Smooth muscle cell (in vitro differentiated cells): ENCODE measurements at regions not wholly inside any gene's neighbourhood (a gene's known extent, or its start where the extent isn't known, plus 50 kb on each side); places are given as distances from the start of the nearest gene placed in this dataset.

Experiments used
- DNase-seq: peaks from one replicate; lab custom pipeline; 2025; ENCODE audit not compliant: unreplicated experiment; lab: John Stamatoyannopoulos, UW
- H2AFZ ChIP-seq: fragments of 200-600 bp; sonication (generic); 2 replicates; pipeline ENCODE4 v1.6.0; 2016; ENCODE audit warnings: antibody characterized with exemption, low read depth, mild to moderate bottlenecking
- H3F3A ChIP-seq: fragments of 200-600 bp; sonication (generic); 2 replicates; pipeline ENCODE4 v1.6.0; 2017; ENCODE audit warnings: antibody characterized with exemption, low read depth
- H3K27ac ChIP-seq: fragments of 200-600 bp; sonication (generic); 2 replicates; pipeline ENCODE4 v1.5.1; 2016; ENCODE audit warnings: low read depth, mild to moderate bottlenecking
- H3K27me3 ChIP-seq: fragments of 200-600 bp; sonication (generic); 2 replicates; pipeline ENCODE4 v1.6.1; 2016; ENCODE audit warnings: low read depth, mild to moderate bottlenecking
- H3K36me3 ChIP-seq: fragments of 200-600 bp; sonication (generic); 2 replicates; pipeline ENCODE4 v1.5.1; 2016; ENCODE audit warnings: low read depth
- H3K4me1 ChIP-seq: fragments of 200-600 bp; sonication (generic); 2 replicates; pipeline ENCODE4 v1.5.1; 2016; ENCODE audit warnings: low read depth
- H3K4me2 ChIP-seq: fragments of 200-600 bp; sonication (generic); 2 replicates; pipeline ENCODE4 v1.6.0; 2016; ENCODE audit warnings: mild to moderate bottlenecking
- H3K4me3 ChIP-seq: fragments of 200-600 bp; sonication (generic); 2 replicates; pipeline ENCODE4 v1.5.1; 2016; ENCODE audit warnings: mild to moderate bottlenecking
- H3K79me2 ChIP-seq: fragments of 200-600 bp; sonication (generic); 2 replicates; pipeline ENCODE4 v1.6.0; 2016; ENCODE audit warnings: low read depth, mild to moderate bottlenecking
- H3K9ac ChIP-seq: fragments of 200-600 bp; sonication (generic); 2 replicates; pipeline ENCODE4 v1.6.0; 2016; ENCODE audit warnings: low read depth
- H3K9me3 ChIP-seq: fragments of 200-600 bp; sonication (generic); replicated peaks from 2 replicates; pipeline ENCODE4 v1.5.1; 2016; ENCODE audit warnings: low read depth
- H4K20me1 ChIP-seq: fragments of 200-600 bp; sonication (generic); 2 replicates; pipeline ENCODE4 v1.6.0; 2016; ENCODE audit warnings: low read depth
- WGBS: methylation state at CpG from one replicate; pipeline ENCODE4 v1.1.7; 2016; ENCODE audit warnings: low lambda C conversion rate; 5-methylcytosine and 5-hydroxymethylcytosine counted together
- TF ChIP-seq, protein P1 (sequence below): fragments of 200-600 bp; sonication (generic); IDR thresholded peaks from 2 replicates; pipeline ENCODE4 v1.5.1; 2017; ENCODE audit warnings: borderline replicate concordance, mild to moderate bottlenecking, antibody characterized with exemption; ENCODE audit not compliant: insufficient read depth, poor library complexity, severe bottlenecking

GRCh38 chr1:30103708-30104411, 619.5 kb downstream of the MATN1 start:
- no peak overlapping the region for H2AFZ ChIP-seq
- H3K9ac ChIP-seq = no peak overlapping the region
- no peaks in the 10 kb centered on the region for H3K36me3 ChIP-seq
- TF ChIP-seq, protein P1, sequence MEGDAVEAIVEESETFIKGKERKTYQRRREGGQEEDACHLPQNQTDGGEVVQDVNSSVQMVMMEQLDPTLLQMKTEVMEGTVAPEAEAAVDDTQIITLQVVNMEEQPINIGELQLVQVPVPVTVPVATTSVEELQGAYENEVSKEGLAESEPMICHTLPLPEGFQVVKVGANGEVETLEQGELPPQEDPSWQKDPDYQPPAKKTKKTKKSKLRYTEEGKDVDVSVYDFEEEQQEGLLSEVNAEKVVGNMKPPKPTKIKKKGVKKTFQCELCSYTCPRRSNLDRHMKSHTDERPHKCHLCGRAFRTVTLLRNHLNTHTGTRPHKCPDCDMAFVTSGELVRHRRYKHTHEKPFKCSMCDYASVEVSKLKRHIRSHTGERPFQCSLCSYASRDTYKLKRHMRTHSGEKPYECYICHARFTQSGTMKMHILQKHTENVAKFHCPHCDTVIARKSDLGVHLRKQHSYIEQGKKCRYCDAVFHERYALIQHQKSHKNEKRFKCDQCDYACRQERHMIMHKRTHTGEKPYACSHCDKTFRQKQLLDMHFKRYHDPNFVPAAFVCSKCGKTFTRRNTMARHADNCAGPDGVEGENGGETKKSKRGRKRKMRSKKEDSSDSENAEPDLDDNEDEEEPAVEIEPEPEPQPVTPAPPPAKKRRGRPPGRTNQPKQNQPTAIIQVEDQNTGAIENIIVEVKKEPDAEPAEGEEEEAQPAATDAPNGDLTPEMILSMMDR = no peak
- H3K9me3 ChIP-seq = no peaks in the 10 kb centered on the region
- DNase-seq = no peak
- H4K20me1 ChIP-seq = no peaks in the 10 kb centered on the region
- H3F3A ChIP-seq = no peaks in the 10 kb centered on the region
- no peaks in the 10 kb centered on the region for H3K4me1 ChIP-seq
- no peak overlapping the region for H3K4me2 ChIP-seq
- H3K27me3 ChIP-seq = peaks cover 43% of the 10 kb centered on the region
- no peaks in the 10 kb centered on the region for H3K79me2 ChIP-seq
- no peak overlapping the region for H3K4me3 ChIP-seq
- 65% methylated on average over 14 of the region's 14 CpGs for WGBS
- no peak overlapping the region for H3K27ac ChIP-seq

GRCh38 chr1:30102605-30103004, 620.8 kb downstream of the MATN1 start:
- no peak overlapping the region for H3K27ac ChIP-seq
- H3K4me2 ChIP-seq = no peak overlapping the region
- no peaks in the 10 kb centered on the region for H3K36me3 ChIP-seq
- H4K20me1 ChIP-seq = no peaks in the 10 kb centered on the region
- H3K9ac ChIP-seq = no peak overlapping the region
- peaks cover 31% of the 10 kb centered on the region for H3K27me3 ChIP-seq
- 96% methylated on average over 7 of the region's 7 CpGs for WGBS
- H3K4me3 ChIP-seq = no peak overlapping the region
- no peaks in the 10 kb centered on the region for H3K4me1 ChIP-seq
- no peak overlapping the region for H2AFZ ChIP-seq
- H3K9me3 ChIP-seq = no peaks in the 10 kb centered on the region
- H3K79me2 ChIP-seq = no peaks in the 10 kb centered on the region
- TF ChIP-seq, protein P1 = no peak
- no peak for DNase-seq
- no peaks in the 10 kb centered on the region for H3F3A ChIP-seq

- no peaks in the 10 kb centered on the region for H3K4me1 ChIP-seq
- no peak overlapping the region for H3K9ac ChIP-seq
- DNase-seq = no peak
- H4K20me1 ChIP-seq = no peaks in the 10 kb centered on the region
- H3K4me3 ChIP-seq = no peak overlapping the region
- H3K36me3 ChIP-seq = no peaks in the 10 kb centered on the region
- H3K4me2 ChIP-seq = no peak overlapping the region
- no peak overlapping the region for H2AFZ ChIP-seq
- 69% methylated on average over 9 of the region's 9 CpGs for WGBS
- no peaks in the 10 kb centered on the region for H3F3A ChIP-seq
- no peaks in the 10 kb centered on the region for H3K79me2 ChIP-seq
- TF ChIP-seq, protein P1 = no peak
- no peak overlapping the region for H3K27ac ChIP-seq
- H3K27me3 ChIP-seq = peaks cover 25% of the 10 kb centered on the region
- no peaks in the 10 kb centered on the region for H3K9me3 ChIP-seq
These were observed 621.7 kb downstream of the MATN1 start for GRCh38 chr1:30101487-30102227.

GRCh38 chr1:30101016-30101415, 622.4 kb downstream of the MATN1 start:
- WGBS = 58% methylated on average over 7 of the region's 8 CpGs
- H4K20me1 ChIP-seq = no peaks in the 10 kb centered on the region
- no peak overlapping the region for H3K9ac ChIP-seq
- H3F3A ChIP-seq = no peaks in the 10 kb centered on the region
- H3K4me1 ChIP-seq = no peaks in the 10 kb centered on the region
- H3K27ac ChIP-seq = no peak overlapping the region
- no peak overlapping the region for H3K4me3 ChIP-seq
- H3K4me2 ChIP-seq = no peak overlapping the region
- H3K79me2 ChIP-seq = no peaks in the 10 kb centered on the region
- H3K9me3 ChIP-seq = no peaks in the 10 kb centered on the region
- H3K36me3 ChIP-seq = no peaks in the 10 kb centered on the region
- peaks cover 19% of the 10 kb centered on the region for H3K27me3 ChIP-seq
- no peak overlapping the region for H2AFZ ChIP-seq
- DNase-seq = no peak
- TF ChIP-seq, protein P1 = no peak
